Left colon (tissue), 2 donors: ENCODE measurements at regions not wholly inside any gene's neighbourhood (a gene's known extent, or its start where the extent isn't known, plus 50 kb on each side); places are given as distances from the start of the nearest gene placed in this dataset.
A peak's percentile ranks its signal among the peaks of the same experiment; 100 is the strongest.
"Not testable (repeated sequence)": the region's sequence is repeated elsewhere in the genome, so short reads cannot be mapped to it uniquely, and the experiment has no call there.

Source experiments
- ATAC-seq: fragments of 200-7000 bp; cut with Tn5 transposase; one replicate; pipeline ENCODE4 v1.9.1; 2020; ENCODE audit warnings: mild to moderate bottlenecking, moderate library complexity
- DNase-seq, 2 donors: peaks; one replicate each; pipeline ENCODE4 v3.0.0-alpha.2; 2020
- intact Hi-C, 2 donors: fragments of 100-400 bp; cut with DNase I in 1 of 2; cut with micrococcal nuclease in 1 of 2; formaldehyde crosslinking; loops; one replicate each; pipeline versions ENCODE4 v1.11.2 to v1.14.0; 2022; cut with DNase I, micrococcal nuclease
- donor health status: DM: no; HTN: no; CAD: no.
- donor health status: DM: yes; HTN: yes; CAD: no.

DNA sequence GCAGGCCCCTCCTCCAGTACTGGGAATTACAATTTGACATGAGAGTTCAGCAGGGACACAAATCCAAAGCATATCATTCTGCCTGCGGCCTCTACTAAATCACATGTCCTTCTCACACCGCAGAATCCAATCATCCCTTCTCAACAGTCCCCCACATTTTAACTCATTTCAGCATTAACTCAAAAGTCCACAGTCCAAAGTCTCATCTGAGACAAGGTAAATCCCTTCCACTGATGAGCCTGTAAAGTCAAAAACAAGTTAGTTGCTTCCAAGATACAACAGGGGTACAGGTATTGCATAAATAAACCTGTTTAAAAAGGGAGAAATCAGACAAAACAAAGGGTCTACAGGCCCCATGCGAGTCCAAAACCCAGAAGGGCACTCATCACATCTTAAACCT lies 64.0 kb downstream of the EBNA1BP2 start:
- DNase-seq (no peak), ATAC-seq (no peak)
- intact Hi-C loops, result no loop called here

DNA sequence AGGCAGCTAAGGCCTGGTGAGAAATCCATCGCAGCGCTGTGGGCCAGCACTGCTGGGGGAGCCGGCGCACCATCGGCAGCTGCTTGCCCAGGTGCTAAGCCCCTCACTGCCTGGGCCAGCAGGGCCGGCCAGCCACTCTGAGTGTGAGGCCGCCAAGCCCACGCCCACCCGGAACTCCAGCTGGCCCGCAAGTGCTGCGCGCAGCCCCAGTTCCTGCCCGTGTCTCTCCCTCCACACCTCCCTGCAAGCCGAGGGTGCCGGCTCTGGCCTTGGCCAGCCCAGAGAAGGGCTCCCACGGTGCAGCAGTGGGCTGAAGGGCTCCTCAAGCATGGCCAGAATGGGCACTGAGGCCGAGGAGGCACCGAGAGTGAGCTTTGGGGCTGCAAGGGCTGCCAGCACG lies 64.4 kb downstream of the EBNA1BP2 start:
- DNase-seq (no peak), ATAC-seq (no peak)
- intact Hi-C loops, result no loop called here

DNA sequence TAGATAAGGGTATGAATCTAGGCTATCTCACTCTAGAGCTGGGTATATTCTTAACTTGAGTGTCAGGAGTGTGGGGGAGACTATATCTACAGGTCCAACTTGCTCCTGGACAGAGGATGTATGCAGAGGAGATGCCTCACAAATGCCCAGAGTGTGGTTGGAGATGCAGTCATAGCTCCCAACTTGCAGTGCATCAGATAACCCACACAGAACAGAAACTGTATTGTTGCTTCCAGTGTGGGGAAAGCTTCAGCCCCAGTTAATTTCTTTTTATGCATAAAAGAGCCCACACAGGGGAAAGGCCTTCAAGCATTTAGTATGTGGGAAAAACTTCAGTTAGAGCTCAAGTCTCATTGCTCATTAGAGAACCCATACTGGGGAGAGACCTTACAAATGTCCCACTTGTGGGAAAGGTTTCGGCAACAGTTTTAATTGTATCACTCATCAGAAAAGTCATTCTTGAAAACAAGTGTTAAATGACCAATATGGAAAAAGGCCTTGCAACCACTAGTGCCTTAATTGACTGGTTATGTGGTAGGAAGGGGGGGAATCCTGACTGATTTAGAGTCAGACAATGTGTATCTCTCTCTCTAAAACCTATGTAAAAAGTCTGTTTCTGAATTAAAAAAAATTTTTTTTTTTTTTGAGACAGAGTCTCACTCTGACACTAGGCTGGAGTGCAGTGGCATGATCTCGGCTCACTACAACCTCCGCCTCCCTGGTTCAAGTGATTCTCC lies 67.9 kb downstream of the EBNA1BP2 start:
- ATAC-seq (no peak), DNase-seq (no peak)
- intact Hi-C loops, result no loop called here

- ATAC-seq, result no peak
- no peak for DNase-seq
- intact Hi-C loops, result no loop called here
Observed at GRCh38 chr1:43101061-43101460, 71.0 kb downstream of the EBNA1BP2 start.

DNA sequence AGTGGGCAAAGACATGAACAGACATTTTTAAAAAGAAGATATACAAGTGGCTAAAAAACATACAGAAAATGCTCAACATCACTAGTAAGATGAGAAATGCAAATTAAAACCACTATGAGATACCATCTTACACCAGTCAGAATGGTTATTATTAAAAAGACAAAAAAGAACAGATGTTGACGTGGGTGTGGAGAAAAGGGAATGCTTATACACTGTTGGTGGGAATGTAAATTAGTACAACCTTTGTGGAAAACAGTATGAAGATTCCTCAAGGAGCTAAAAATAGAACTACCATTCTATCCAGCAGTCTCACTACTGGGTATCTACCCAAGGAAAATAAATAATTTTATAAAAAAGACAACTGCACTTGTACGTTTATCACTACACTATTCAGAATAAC lies 73.9 kb downstream of the EBNA1BP2 start:
- intact Hi-C loops, result no loop called here
- no peak for ATAC-seq
- DNase-seq, result no peak

- intact Hi-C loops, ATAC-seq, DNase-seq: not testable (repeated sequence)
Observed at GRCh38 chr1:43096528-43096927, 75.6 kb downstream of the EBNA1BP2 start.

GRCh38 chr1:43090812-43091211 lies 81.3 kb downstream of the EBNA1BP2 start:
- intact Hi-C loops, ATAC-seq: not testable (repeated sequence)

GRCh38 chr1:43090157-43090556 lies 81.9 kb downstream of the EBNA1BP2 start:
- ATAC-seq, intact Hi-C loops: not testable (repeated sequence)

More at GRCh38 chr1:43090812-43091211, 81.3 kb downstream of the EBNA1BP2 start:
- DNase-seq, result not testable (repeated sequence)

DNA sequence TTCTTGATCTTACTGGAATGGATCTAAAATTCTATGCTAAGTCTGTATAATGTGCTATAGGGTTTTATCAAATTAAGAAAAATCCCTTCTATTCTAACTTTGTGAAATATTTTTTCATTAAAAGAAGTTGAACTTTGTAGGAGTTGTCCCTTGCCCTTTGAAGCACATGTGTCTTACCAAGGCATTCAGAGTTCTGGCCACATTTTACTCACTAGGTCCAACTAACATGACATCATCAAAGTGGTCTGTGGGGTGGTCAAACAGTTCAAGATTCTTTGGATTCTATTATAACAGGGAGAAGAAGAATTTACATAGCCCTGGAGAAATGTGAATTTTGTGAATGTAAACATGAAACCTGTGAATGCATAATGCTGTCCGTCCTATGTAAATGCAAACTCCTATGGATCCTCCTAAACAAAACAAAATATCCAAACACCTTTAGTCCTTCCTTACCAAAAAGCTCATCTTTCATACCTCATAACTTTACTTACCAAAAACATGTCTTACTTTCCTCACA lies 88.7 kb downstream of the EBNA1BP2 start:
- DNase-seq (no peak), ATAC-seq (no peak)
- intact Hi-C loops, result no loop called here

More at GRCh38 chr1:43090157-43090556, 81.9 kb downstream of the EBNA1BP2 start:
- DNase-seq, result not testable (repeated sequence)

GRCh38 chr1:43082740-43083139 lies 89.3 kb downstream of the EBNA1BP2 start:
- no peak for DNase-seq
- ATAC-seq, result no peak

DNA sequence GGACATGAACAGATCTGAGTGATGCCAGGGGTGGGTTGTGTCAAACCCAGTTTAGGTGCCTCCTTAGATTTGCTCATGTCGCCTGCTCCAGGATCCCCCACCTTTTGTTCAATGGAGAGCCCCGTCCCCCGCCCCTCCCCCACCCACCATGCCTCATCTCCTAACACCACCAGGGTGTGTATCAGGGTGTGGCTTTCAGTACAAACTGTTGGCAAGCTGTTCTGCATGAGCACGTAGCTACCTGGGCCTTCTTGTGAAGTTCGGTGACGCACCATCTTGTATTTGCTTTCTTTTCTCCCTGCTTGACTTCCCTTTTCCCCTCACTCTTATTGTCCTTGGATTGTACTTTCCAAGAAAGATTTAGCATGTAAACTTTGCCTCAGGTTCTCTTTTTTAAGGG lies 94.8 kb downstream of the EBNA1BP2 start:
- ATAC-seq (peak; percentile 66), DNase-seq (no peak)
- intact Hi-C loops, result no loop called here

More at GRCh38 chr1:43082740-43083139, 89.3 kb downstream of the EBNA1BP2 start:
- intact Hi-C loops, result no loop called here

DNA sequence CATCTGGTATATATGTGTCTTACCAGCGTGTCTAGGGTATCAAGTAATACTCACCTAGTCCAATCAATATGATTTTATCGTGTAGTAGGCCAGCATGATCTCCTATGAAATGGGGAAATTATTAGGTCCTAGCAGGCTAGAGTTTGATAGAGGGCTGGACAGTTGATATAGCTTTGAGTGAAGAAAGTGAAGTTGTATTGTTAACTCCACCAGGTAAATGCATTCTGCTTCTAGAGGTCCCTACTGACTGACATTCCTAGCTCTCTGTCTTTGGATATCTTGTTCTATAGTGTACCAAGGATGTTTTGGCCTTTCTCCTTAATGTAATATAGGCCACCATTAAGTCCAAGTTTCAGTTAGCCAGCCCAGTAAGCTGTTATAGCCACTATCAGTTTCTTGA lies 97.4 kb downstream of the EBNA1BP2 start:
- no peak for ATAC-seq
- intact Hi-C loops, result loop anchor here in 1 of 2 donors (5.0 kb wide), 1 partner anchor 162 kb away; no protein-coding TSS in a partner anchor
- DNase-seq, result no peak

GRCh38 chr1:43074244-43074643 lies 97.8 kb downstream of the EBNA1BP2 start:
- intact Hi-C loops, result loop anchor here in 1 of 2 donors (5.0 kb wide), 1 partner anchor 162 kb away; no protein-coding TSS in a partner anchor
- DNase-seq, result no peak
- peak; percentile 59 for ATAC-seq

GRCh38 chr1:43073490-43074230 lies 98.4 kb downstream of the EBNA1BP2 start:
- intact Hi-C loops, result loop anchor here (2.0 to 5.0 kb wide), 2 partner anchors 159 to 161 kb away; no protein-coding TSS in a partner anchor
- peak; percentile 95 for ATAC-seq

DNA sequence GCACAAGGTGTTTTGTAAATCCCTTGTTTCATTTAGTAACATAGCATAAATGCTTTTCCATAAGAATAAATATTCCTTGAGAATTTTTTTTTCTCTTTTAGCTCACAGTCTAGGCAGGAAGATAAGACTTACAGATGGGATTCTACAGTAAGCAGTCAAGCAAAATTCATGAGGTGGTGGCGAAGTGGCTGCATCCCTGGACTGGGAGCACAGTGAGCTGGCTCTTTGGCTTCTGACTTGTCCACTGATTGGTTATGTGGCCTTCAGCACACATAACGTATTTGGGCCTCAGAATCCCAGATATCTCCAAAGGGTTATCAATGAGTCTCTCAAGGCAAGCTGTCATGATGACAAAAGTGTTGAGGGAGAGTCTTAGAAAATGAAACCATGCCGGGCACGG lies 99.8 kb downstream of the EBNA1BP2 start:
- no peak for ATAC-seq
- intact Hi-C loops, result loop anchor here (2.0 to 5.0 kb wide), 2 partner anchors 158 to 160 kb away; no protein-coding TSS in a partner anchor
- no peak for DNase-seq

More at GRCh38 chr1:43073490-43074230, 98.4 kb downstream of the EBNA1BP2 start:
- DNase-seq, result peak; percentile 52 to 79

- intact Hi-C loops, result loop anchor here in 1 of 2 donors (5.0 kb wide), 1 partner anchor 159 kb away; no protein-coding TSS in a partner anchor
- no peak for ATAC-seq
- no peak for DNase-seq
Observed at GRCh38 chr1:43071241-43071640, 100.8 kb downstream of the EBNA1BP2 start.

DNA sequence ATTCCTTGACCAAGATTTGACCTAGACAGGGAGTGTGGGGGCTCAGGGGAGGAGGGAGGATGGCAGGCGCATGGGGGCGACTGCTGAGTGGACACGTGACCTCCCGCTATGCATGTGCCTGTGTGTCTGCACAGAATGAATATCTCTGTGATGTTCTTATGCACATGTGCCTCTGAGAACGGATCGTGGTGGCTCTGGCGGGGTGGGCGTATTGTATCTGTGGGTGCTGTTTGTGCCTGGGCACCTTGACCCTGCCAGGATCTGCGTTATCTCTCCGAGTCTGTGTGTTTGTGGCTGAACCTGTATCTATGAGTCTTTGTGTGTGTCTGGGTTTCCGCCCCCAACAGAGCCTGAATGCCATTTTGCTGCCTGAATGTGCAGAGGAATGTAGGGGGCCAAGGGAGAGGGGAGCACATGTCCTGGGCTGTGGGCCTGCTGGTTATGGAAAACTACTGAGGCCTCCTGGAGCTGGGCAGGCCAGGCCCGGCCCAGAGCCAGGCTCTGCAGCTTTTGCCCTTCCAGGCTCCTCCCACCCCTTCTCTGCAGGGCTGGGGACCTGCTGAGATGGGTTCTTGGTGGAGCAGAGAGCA lies 102.5 kb downstream of the EBNA1BP2 start:
- intact Hi-C loops, result loop anchor here in 1 of 2 donors (5.0 kb wide), 1 partner anchor 157 kb away; no protein-coding TSS in a partner anchor

DNA sequence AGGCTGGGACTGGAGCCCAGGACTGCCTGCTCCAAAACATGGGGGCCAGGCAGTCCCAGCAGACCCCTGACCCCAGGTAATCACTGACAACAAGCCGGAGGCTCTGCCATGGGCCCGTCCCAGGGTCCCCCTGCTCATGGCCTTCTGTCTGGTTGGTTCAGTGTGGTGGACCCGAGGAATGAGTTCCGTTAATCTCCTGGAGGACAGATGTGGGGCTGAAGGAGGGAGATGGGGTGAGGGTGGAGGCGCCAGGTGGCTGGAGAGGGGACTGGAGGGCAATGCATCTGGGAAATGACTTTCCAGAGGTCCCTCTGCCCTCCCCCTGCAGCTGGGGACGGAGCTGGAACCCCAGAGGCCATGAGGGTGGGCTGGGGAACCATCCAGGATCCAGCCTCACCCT lies 103.2 kb downstream of the EBNA1BP2 start:
- intact Hi-C loops, result no loop called here
- ATAC-seq (no peak), DNase-seq (no peak)

More for the DNA sequence above, 102.5 kb downstream of the EBNA1BP2 start:
- no peak for DNase-seq
- no peak for ATAC-seq
